D721Med (cell line): ENCODE measurements at regions not wholly inside any gene's neighbourhood (a gene's known extent, or its start where the extent isn't known, plus 50 kb on each side); places are given as distances from the start of the nearest gene placed in this dataset.
A peak's percentile ranks its signal among the peaks of the same experiment; 100 is the strongest.

ENCODE experiments used
- DNase-seq: peaks from one replicate; pipeline ENCODE4 v3.0.0; 2011; ENCODE audit warnings: low spot score; ENCODE audit not compliant: insufficient read length
- FAIRE-seq: peaks from 2 replicates; lab custom pipeline; 2011; peaks lifted over from hg19 to GRCh38; lab: Jason Lieb, UNC
- CTCF ChIP-seq: IDR thresholded peaks from 2 replicates; pipeline ENCODE4 v1.5.1; 2012; ENCODE audit warnings: mild to moderate bottlenecking, control low read depth; ENCODE audit not compliant: insufficient read depth; ENCODE audit errors: missing control alignments

- FAIRE-seq (no peak), DNase-seq (no peak)
- no peak for TF ChIP-seq CTCF
Observed at GRCh38 chr14:59013672-59014298, 174.7 kb upstream of the DAAM1 start.

- TF ChIP-seq CTCF, result no peak
- DNase-seq, result no peak
- FAIRE-seq, result no peak
Observed at GRCh38 chr14:59015482-59015881, 173.0 kb upstream of the DAAM1 start.

- no peak for DNase-seq
- FAIRE-seq, result no peak
- no peak for TF ChIP-seq CTCF
Observed at GRCh38 chr14:59017285-59017965, 171.0 kb upstream of the DAAM1 start.

GRCh38 chr14:59018460-59018859, 170.0 kb upstream of the DAAM1 start:
- DNase-seq (no peak), FAIRE-seq (no peak)
- no peak for TF ChIP-seq CTCF

GRCh38 chr14:59018978-59019377, 169.5 kb upstream of the DAAM1 start:
- FAIRE-seq, result no peak
- DNase-seq, result no peak
- no peak for TF ChIP-seq CTCF

- DNase-seq, result no peak
- FAIRE-seq, result no peak
- peak; percentile 47 for TF ChIP-seq CTCF
Observed at GRCh38 chr14:59020382-59020781, 168.1 kb upstream of the DAAM1 start.

GRCh38 chr14:59022144-59022543, 166.3 kb upstream of the DAAM1 start:
- no peak for DNase-seq
- FAIRE-seq, result no peak
- peak; percentile 42 for TF ChIP-seq CTCF
